SJCRH30 (cell line): ENCODE measurements at regions not wholly inside any gene's neighbourhood (a gene's known extent, or its start where the extent isn't known, plus 50 kb on each side); places are given as distances from the start of the nearest gene placed in this dataset.
"Not testable (repeated sequence)": the region's sequence is repeated elsewhere in the genome, so short reads cannot be mapped to it uniquely, and the experiment has no call there.

ENCODE experiments used
- DNase-seq, 2 experiments: peaks; one replicate each; pipeline ENCODE4 v3.0.0-alpha.2; 2015 to 2020
- H3K27ac ChIP-seq: fragments of 250-450 bp; sonication (Bioruptor Pico); 2 replicates; pipeline ENCODE4 v1.5.1; 2020; ENCODE audit warnings: mild to moderate bottlenecking, moderate library complexity
- H3K27me3 ChIP-seq: fragments of 250-450 bp; sonication (Bioruptor Pico); 2 replicates; pipeline ENCODE4 v1.5.1; 2020; ENCODE audit warnings: mild to moderate bottlenecking, moderate library complexity
- H3K36me3 ChIP-seq: fragments of 250-450 bp; sonication (Bioruptor Pico); 2 replicates; pipeline ENCODE4 v1.5.1; 2020; ENCODE audit warnings: mild to moderate bottlenecking, moderate library complexity
- H3K4me1 ChIP-seq: fragments of 250-450 bp; sonication (Bioruptor Pico); 2 replicates; pipeline ENCODE4 v1.5.1; 2020; ENCODE audit warnings: mild to moderate bottlenecking, moderate library complexity
- H3K4me3 ChIP-seq: fragments of 250-450 bp; sonication (Bioruptor Pico); 2 replicates; pipeline ENCODE4 v1.5.1; 2020; ENCODE audit warnings: mild to moderate bottlenecking, moderate library complexity
- H3K9me3 ChIP-seq: fragments of 250-450 bp; sonication (Bioruptor Pico); replicated peaks from 2 replicates; pipeline ENCODE4 v1.5.1; 2020; ENCODE audit warnings: mild to moderate bottlenecking, moderate library complexity

- DNase-seq, H3K4me3 ChIP-seq, H3K4me1 ChIP-seq, H3K27ac ChIP-seq, H3K9me3 ChIP-seq, H3K27me3 ChIP-seq, H3K36me3 ChIP-seq: not testable (repeated sequence)
Measured at GRCh38 chr7:76891771-76892170, 140.4 kb downstream of the SPDYE17 start.

GRCh38 chr7:76879733-76880288 lies 152.3 kb downstream of the SPDYE17 start:
- H3K36me3 ChIP-seq, H3K4me1 ChIP-seq, H3K4me3 ChIP-seq, H3K27ac ChIP-seq, H3K27me3 ChIP-seq, DNase-seq, H3K9me3 ChIP-seq: not testable (repeated sequence)

- H3K4me3 ChIP-seq, H3K36me3 ChIP-seq, H3K27ac ChIP-seq, DNase-seq, H3K4me1 ChIP-seq, H3K9me3 ChIP-seq, H3K27me3 ChIP-seq: not testable (repeated sequence)
Measured at GRCh38 chr7:76875760-76876159, 156.4 kb downstream of the SPDYE17 start.

GRCh38 chr7:76870504-76870808 lies 161.7 kb downstream of the SPDYE17 start:
- not testable (repeated sequence) for H3K36me3 ChIP-seq, DNase-seq, H3K27ac ChIP-seq, H3K4me1 ChIP-seq, H3K9me3 ChIP-seq, H3K4me3 ChIP-seq, H3K27me3 ChIP-seq

- H3K9me3 ChIP-seq, H3K27me3 ChIP-seq, H3K4me3 ChIP-seq: not testable (repeated sequence)
Measured at GRCh38 chr7:76867364-76867889, 164.7 kb downstream of the SPDYE17 start.

GRCh38 chr7:76863150-76863773 lies 168.9 kb downstream of the SPDYE17 start:
- not testable (repeated sequence) for H3K4me1 ChIP-seq, H3K9me3 ChIP-seq, H3K36me3 ChIP-seq, H3K27me3 ChIP-seq, H3K27ac ChIP-seq, H3K4me3 ChIP-seq, DNase-seq

More at GRCh38 chr7:76867364-76867889, 164.7 kb downstream of the SPDYE17 start:
- not testable (repeated sequence) for H3K4me1 ChIP-seq, H3K36me3 ChIP-seq, DNase-seq, H3K27ac ChIP-seq

GRCh38 chr7:76862241-76862640 lies 169.9 kb downstream of the SPDYE17 start:
- H3K27me3 ChIP-seq, H3K27ac ChIP-seq, H3K36me3 ChIP-seq: not testable (repeated sequence)

GRCh38 chr7:76859933-76860332 lies 172.2 kb downstream of the SPDYE17 start:
- not testable (repeated sequence) for DNase-seq, H3K4me1 ChIP-seq, H3K27ac ChIP-seq, H3K27me3 ChIP-seq, H3K4me3 ChIP-seq, H3K9me3 ChIP-seq, H3K36me3 ChIP-seq

More at GRCh38 chr7:76862241-76862640, 169.9 kb downstream of the SPDYE17 start:
- not testable (repeated sequence) for H3K9me3 ChIP-seq, H3K4me3 ChIP-seq, DNase-seq, H3K4me1 ChIP-seq

- not testable (repeated sequence) for H3K9me3 ChIP-seq, H3K27me3 ChIP-seq, H3K4me1 ChIP-seq, H3K27ac ChIP-seq, DNase-seq, H3K4me3 ChIP-seq, H3K36me3 ChIP-seq
Measured at GRCh38 chr7:76854631-76855030, 177.5 kb downstream of the SPDYE17 start.

GRCh38 chr7:76852787-76853584 lies 179.2 kb downstream of the SPDYE17 start:
- H3K27ac ChIP-seq, DNase-seq, H3K9me3 ChIP-seq, H3K27me3 ChIP-seq, H3K4me3 ChIP-seq, H3K36me3 ChIP-seq, H3K4me1 ChIP-seq: not testable (repeated sequence)

- not testable (repeated sequence) for H3K27me3 ChIP-seq, H3K4me1 ChIP-seq, DNase-seq, H3K9me3 ChIP-seq, H3K4me3 ChIP-seq, H3K36me3 ChIP-seq, H3K27ac ChIP-seq
Measured at GRCh38 chr7:76852362-76852761, 179.8 kb downstream of the SPDYE17 start.

- not testable (repeated sequence) for H3K36me3 ChIP-seq, H3K9me3 ChIP-seq, H3K4me3 ChIP-seq, DNase-seq, H3K27ac ChIP-seq, H3K4me1 ChIP-seq, H3K27me3 ChIP-seq
Measured at GRCh38 chr7:76851617-76852016, 180.5 kb downstream of the SPDYE17 start.

- H3K4me1 ChIP-seq, H3K4me3 ChIP-seq, DNase-seq, H3K27ac ChIP-seq, H3K9me3 ChIP-seq, H3K27me3 ChIP-seq, H3K36me3 ChIP-seq: not testable (repeated sequence)
Measured at GRCh38 chr7:76849887-76850563, 182.1 kb downstream of the SPDYE17 start.

- not testable (repeated sequence) for H3K9me3 ChIP-seq, H3K4me1 ChIP-seq, DNase-seq, H3K36me3 ChIP-seq, H3K4me3 ChIP-seq, H3K27ac ChIP-seq, H3K27me3 ChIP-seq
Measured at GRCh38 chr7:76839879-76840278, 192.3 kb downstream of the SPDYE17 start.

- H3K4me3 ChIP-seq, H3K9me3 ChIP-seq, H3K36me3 ChIP-seq, H3K27me3 ChIP-seq, H3K27ac ChIP-seq, H3K4me1 ChIP-seq, DNase-seq: not testable (repeated sequence)
Measured at GRCh38 chr7:76839214-76839613, 192.9 kb downstream of the SPDYE17 start.
